ENCODE measurements at regions not wholly inside any gene's neighbourhood (a gene's known extent, or its start where the extent isn't known, plus 50 kb on each side); places are given as distances from the start of the nearest gene placed in this dataset.
"Not testable (repeated sequence)": the region's sequence is repeated elsewhere in the genome, so short reads cannot be mapped to it uniquely, and the experiment has no call there.

- H3K23ac ChIP-seq (ENCODE audit: low read depth, low read length); intact Hi-C loops (cut with micrococcal nuclease); H4K5ac ChIP-seq (ENCODE audit: low read depth, low read length); H2BK5ac ChIP-seq (ENCODE audit: low read depth, low read length, poor library complexity, severe bottlenecking); H3K9me3 ChIP-seq (ENCODE audit: control insufficient read depth, insufficient read depth, low read length); H4K8ac ChIP-seq (ENCODE audit: low read depth in 2 of 2, low read length in 2 of 2); H3K9me1 ChIP-seq (ENCODE audit: insufficient read depth, low read length); H2AK9ac ChIP-seq (replicated peaks; ENCODE audit: low read depth, low read length, poor library complexity); H3K4me3 ChIP-seq (ENCODE audit: insufficient read depth, low read depth, low read length); H3K27ac ChIP-seq (ENCODE audit: insufficient read depth, low read length); ATAC-seq (ENCODE audit: low read depth); POLR2A ChIA-PET (ENCODE audit: unreplicated experiment); dilution Hi-C loops (cut with HindIII; ENCODE audit: low sequenced_read_pairs, unreplicated experiment); BruUV-seq (replicated peaks); DNase-seq; H3K9ac ChIP-seq (ENCODE audit: low read depth, low read length); H3K14ac ChIP-seq (replicated peaks; ENCODE audit: low read depth, low read length); H3K18ac ChIP-seq (ENCODE audit: low read depth, low read length); H3K4me1 ChIP-seq (ENCODE audit: control insufficient read depth, insufficient read depth, low read length); H4K91ac ChIP-seq (ENCODE audit: insufficient read depth, low read depth, low read length); in situ Hi-C loops (cut with MboI; ENCODE audit: low sequenced_read_pairs); H2AK5ac ChIP-seq (ENCODE audit: low read depth, low read length); H3K79me1 ChIP-seq (ENCODE audit: low read depth in 1 of 2, low read length in 2 of 2); H2AFZ ChIP-seq (replicated peaks; ENCODE audit: low read length, poor library complexity); H2BK15ac ChIP-seq (ENCODE audit: low read depth, low read length); H3K4me2 ChIP-seq (ENCODE audit: low read depth, low read length); CTCF ChIA-PET; H3K4ac ChIP-seq (ENCODE audit: low read depth, low read length); H3K27me3 ChIP-seq (ENCODE audit: control insufficient read depth, insufficient read depth, low read length); H4K20me1 ChIP-seq (ENCODE audit: insufficient read depth, low read length); H2BK20ac ChIP-seq (ENCODE audit: low read depth, low read length); H3K36me3 ChIP-seq (ENCODE audit: control insufficient read depth, insufficient read depth, low read length); H3K56ac ChIP-seq (ENCODE audit: extremely low read depth, insufficient read depth, low read length); H2BK120ac ChIP-seq (ENCODE audit: low read depth, low read length): not testable (repeated sequence)
- WGBS, 2 experiments (ENCODE audit: extremely low coverage in 2 of 2, insufficient read length in 1 of 2) = no CpG with 5 or more reads among the region's 3 CpGs
Measured at GRCh38 chr18:10256276-10256675, 198.2 kb upstream of the APCDD1 start.

Measured in IMR-90 (cell line).